ENCODE measurements at regions not wholly inside any gene's neighbourhood (a gene's known extent, or its start where the extent isn't known, plus 50 kb on each side); places are given as distances from the start of the nearest gene placed in this dataset.
A peak's percentile ranks its signal among the peaks of the same experiment; 100 is the strongest.

DNA sequence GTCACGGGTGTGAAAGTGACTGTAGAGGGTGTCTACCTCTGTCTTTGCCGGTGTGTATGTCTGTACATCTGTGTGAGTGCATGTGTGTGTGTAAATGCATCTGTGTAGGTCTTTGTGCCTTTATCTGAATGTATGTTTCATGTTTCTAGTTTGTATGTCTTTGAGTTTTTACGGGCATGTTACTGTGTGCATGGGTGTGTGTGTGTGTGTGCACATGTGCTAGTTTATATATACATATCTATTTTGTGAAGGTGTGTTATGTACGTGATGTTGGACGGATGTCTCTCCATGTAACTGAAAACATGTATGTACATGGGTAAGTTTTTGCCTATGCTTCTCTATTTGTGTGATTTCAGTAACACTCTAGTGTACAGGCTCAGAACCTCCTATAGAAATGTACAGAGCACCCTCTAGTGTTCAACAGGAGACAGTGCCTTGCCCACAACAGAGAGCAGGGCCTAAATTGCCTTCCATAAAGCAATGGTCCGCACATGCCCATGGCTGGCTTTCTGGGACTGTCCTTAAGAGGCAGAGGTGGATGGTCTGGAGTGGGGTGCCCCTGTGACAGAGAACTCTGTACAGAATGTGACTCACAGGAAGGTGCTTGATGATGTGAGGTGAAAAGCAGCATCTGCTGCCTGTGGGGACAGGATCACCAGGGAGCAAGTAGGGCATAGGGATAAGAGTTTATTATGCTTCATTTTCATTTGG is 343.5 kb downstream of the RAPGEF2 start:
- Histone ChIP-seq H3K27ac (ENCODE audit: low read depth in 1 of 2, low read length in 1 of 2) (no peak overlapping the region), H3K9ac (ENCODE audit: insufficient read depth in 1 of 2, low read length in 2 of 2) (peak overlapping the region in 1 of 2 donors; percentile 35), H3K36me3 (ENCODE audit: control insufficient read depth in 4 of 4, insufficient read depth in 4 of 4, low read length in 4 of 4) (no peaks in the 10 kb centered on the region), H3K4me1 (ENCODE audit: control insufficient read depth in 5 of 5, insufficient read depth in 5 of 5, low read length in 5 of 5) (peaks cover 0 to 16% (median 0%) of the 10 kb centered on the region in 5 donors), H3K4me3 (no peak overlapping the region), H3K27me3 (ENCODE audit: control insufficient read depth in 3 of 3, insufficient read depth in 3 of 3, low read length in 2 of 3) (no peaks in the 10 kb centered on the region), H3K9me3 (ENCODE audit: control insufficient read depth in 4 of 4, insufficient read depth in 3 of 4, low read length in 3 of 4) (peaks cover 0 to 2% (median 0%) of the 10 kb centered on the region in 4 donors)
- TF ChIP-seq, protein P1, sequence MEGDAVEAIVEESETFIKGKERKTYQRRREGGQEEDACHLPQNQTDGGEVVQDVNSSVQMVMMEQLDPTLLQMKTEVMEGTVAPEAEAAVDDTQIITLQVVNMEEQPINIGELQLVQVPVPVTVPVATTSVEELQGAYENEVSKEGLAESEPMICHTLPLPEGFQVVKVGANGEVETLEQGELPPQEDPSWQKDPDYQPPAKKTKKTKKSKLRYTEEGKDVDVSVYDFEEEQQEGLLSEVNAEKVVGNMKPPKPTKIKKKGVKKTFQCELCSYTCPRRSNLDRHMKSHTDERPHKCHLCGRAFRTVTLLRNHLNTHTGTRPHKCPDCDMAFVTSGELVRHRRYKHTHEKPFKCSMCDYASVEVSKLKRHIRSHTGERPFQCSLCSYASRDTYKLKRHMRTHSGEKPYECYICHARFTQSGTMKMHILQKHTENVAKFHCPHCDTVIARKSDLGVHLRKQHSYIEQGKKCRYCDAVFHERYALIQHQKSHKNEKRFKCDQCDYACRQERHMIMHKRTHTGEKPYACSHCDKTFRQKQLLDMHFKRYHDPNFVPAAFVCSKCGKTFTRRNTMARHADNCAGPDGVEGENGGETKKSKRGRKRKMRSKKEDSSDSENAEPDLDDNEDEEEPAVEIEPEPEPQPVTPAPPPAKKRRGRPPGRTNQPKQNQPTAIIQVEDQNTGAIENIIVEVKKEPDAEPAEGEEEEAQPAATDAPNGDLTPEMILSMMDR (IDR thresholded peaks at IDR 0.05; ENCODE audit: control extremely low read depth, extremely low read depth): peak; percentile 80
- 49 to 51% methylated on average over 6 of the region's 6 CpGs for WGBS, 2 donors
- peak; percentile 64 to 89 (median 83) for DNase-seq
- peak; percentile 79 for ATAC-seq (ENCODE audit: insufficient read depth, low FRiP score)

DNA sequence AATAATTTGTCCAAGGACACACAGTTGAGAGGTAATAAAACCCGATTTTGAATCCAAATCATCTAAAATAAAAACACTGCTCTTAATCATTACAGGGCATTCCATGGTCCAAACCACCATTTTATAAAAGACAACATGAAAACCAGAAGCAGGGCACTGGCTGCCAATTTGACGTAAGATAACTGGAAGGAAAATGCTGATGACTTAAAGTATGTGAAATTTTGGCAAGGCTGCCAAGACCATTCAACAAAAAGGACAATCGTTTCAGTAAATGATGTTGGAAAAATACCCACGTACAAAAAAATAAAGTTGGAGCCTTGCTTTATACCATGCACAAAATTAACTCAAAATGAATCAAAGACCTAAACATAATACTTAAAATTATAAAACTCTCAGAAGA is 344.4 kb downstream of the RAPGEF2 start:
- TF ChIP-seq, protein P1 (IDR thresholded peaks at IDR 0.05; ENCODE audit: control extremely low read depth, extremely low read depth): no peak
- 66 to 79% methylated on average over 4 of the region's 4 CpGs for WGBS, 2 donors
- Histone ChIP-seq H3K4me1 (ENCODE audit: control insufficient read depth in 5 of 5, insufficient read depth in 5 of 5, low read length in 5 of 5) (peaks cover 0 to 16% (median 0%) of the 10 kb centered on the region in 5 donors), H3K27me3 (ENCODE audit: control insufficient read depth in 3 of 3, insufficient read depth in 3 of 3, low read length in 2 of 3) (no peaks in the 10 kb centered on the region), H3K9ac (ENCODE audit: insufficient read depth in 1 of 2, low read length in 2 of 2) (no peak overlapping the region), H3K9me3 (ENCODE audit: control insufficient read depth in 4 of 4, insufficient read depth in 3 of 4, low read length in 3 of 4) (peaks cover 0 to 2% (median 0%) of the 10 kb centered on the region in 4 donors), H3K4me3 (no peak overlapping the region), H3K36me3 (ENCODE audit: control insufficient read depth in 4 of 4, insufficient read depth in 4 of 4, low read length in 4 of 4) (no peaks in the 10 kb centered on the region), H3K27ac (ENCODE audit: low read depth in 1 of 2, low read length in 1 of 2) (no peak overlapping the region)
- no peak for ATAC-seq (ENCODE audit: insufficient read depth, low FRiP score)
- DNase-seq: peak in 2 of 3 donors; percentile 55 to 58

GRCh38 chr4:159451006-159451405 is 348.1 kb downstream of the RAPGEF2 start:
- Histone ChIP-seq H3K9me3 (ENCODE audit: control insufficient read depth in 4 of 4, insufficient read depth in 3 of 4, low read length in 3 of 4) (no peaks in the 10 kb centered on the region), H3K9ac (ENCODE audit: insufficient read depth in 1 of 2, low read length in 2 of 2) (no peak overlapping the region), H3K27me3 (ENCODE audit: control insufficient read depth in 3 of 3, insufficient read depth in 3 of 3, low read length in 2 of 3) (no peaks in the 10 kb centered on the region), H3K27ac (ENCODE audit: low read depth in 1 of 2, low read length in 1 of 2) (no peak overlapping the region), H3K36me3 (ENCODE audit: control insufficient read depth in 4 of 4, insufficient read depth in 4 of 4, low read length in 4 of 4) (no peaks in the 10 kb centered on the region), H3K4me1 (ENCODE audit: control insufficient read depth in 5 of 5, insufficient read depth in 5 of 5, low read length in 5 of 5) (peaks cover 0 to 5% (median 0%) of the 10 kb centered on the region in 5 donors), H3K4me3 (no peak overlapping the region)
- ATAC-seq (ENCODE audit: insufficient read depth, low FRiP score) (no peak), DNase-seq (no peak)
- TF ChIP-seq, protein P1 (IDR thresholded peaks at IDR 0.05; ENCODE audit: control extremely low read depth, extremely low read depth): no peak
- 91 to 95% methylated on average over 2 of the region's 2 CpGs for WGBS, 2 donors

Measured in lung (tissue), 11 donors.